Ascending aorta (tissue), 2 donors: ENCODE measurements at regions not wholly inside any gene's neighbourhood (a gene's known extent, or its start where the extent isn't known, plus 50 kb on each side); places are given as distances from the start of the nearest gene placed in this dataset.

Source experiments
- DNase-seq, 2 donors: peaks; one replicate each; pipeline ENCODE4 v3.0.0-alpha.2; 2019; ENCODE audit warnings: low spot score in 2 of 2
- H3K27ac ChIP-seq, 2 donors: fragments of 200-600 bp; sonication (generic); one replicate each; pipeline ENCODE4 v1.5.1; 2016 to 2017; ENCODE audit warnings: mild to moderate bottlenecking in 1 of 2
- H3K27me3 ChIP-seq: fragments of 200-600 bp; sonication (generic); one replicate; pipeline ENCODE4 v1.5.1; 2017
- H3K36me3 ChIP-seq, 2 donors: fragments of 200-600 bp; sonication (generic); one replicate each; pipeline ENCODE4 v1.5.1; 2016
- H3K4me1 ChIP-seq, 2 donors: fragments of 200-600 bp; sonication (generic); one replicate each; pipeline ENCODE4 v1.5.1; 2016 to 2017; ENCODE audit warnings: mild to moderate bottlenecking in 1 of 2
- H3K4me3 ChIP-seq, 2 donors: fragments of 200-600 bp; sonication (generic); one replicate each; pipeline ENCODE4 v1.5.1; 2016 to 2017; ENCODE audit warnings: mild to moderate bottlenecking in 1 of 2
- H3K9me3 ChIP-seq, 2 donors: fragments of 200-600 bp; sonication (generic); one replicate each; pipeline ENCODE4 v1.5.1; 2016
- intact Hi-C: fragments of 100-400 bp; cut with DNase I; formaldehyde crosslinking; loops from one replicate; pipeline ENCODE4 v1.15.1; 2023
- TF ChIP-seq, protein P1 (sequence below), 3 experiments: fragments of 200-600 bp in 2 of 3; fragments of 450-650 bp in 1 of 3; sonication (generic) in 2 of 3; IDR thresholded peaks; one replicate each; pipeline ENCODE4 v1.5.1; 2016 to 2019; ENCODE audit warnings: antibody characterized with exemption in 3 of 3, mild to moderate bottlenecking in 1 of 3, moderate library complexity in 1 of 3

DNA sequence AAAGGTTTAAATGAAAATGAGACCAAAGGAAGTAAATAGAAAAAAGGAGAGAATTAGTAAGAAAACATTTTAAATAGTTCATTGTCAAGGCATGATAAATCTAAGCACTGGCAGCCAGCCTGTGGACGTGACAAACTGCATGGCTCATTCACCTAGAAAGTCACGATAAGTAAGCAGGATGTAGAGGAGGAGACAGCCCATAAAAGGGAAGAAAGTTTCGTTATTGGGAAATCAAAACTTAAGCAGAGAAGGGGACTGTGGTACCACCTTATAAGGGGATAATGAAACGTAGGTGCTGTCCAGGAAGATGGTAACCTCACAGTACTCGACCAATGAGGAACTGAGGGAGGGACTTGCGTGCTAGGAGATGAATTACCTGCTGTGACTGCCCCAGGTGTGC lies 494.5 kb upstream of the GRAMD2B start:
- Histone ChIP-seq H3K4me3 (no peak overlapping the region), H3K4me1 (no peaks in the 10 kb centered on the region), H3K9me3 (peaks cover 0 to 4% of the 10 kb centered on the region in 2 donors), H3K36me3 (no peaks in the 10 kb centered on the region), H3K27ac (no peak overlapping the region), H3K27me3 (no peaks in the 10 kb centered on the region)
- TF ChIP-seq, protein P1, sequence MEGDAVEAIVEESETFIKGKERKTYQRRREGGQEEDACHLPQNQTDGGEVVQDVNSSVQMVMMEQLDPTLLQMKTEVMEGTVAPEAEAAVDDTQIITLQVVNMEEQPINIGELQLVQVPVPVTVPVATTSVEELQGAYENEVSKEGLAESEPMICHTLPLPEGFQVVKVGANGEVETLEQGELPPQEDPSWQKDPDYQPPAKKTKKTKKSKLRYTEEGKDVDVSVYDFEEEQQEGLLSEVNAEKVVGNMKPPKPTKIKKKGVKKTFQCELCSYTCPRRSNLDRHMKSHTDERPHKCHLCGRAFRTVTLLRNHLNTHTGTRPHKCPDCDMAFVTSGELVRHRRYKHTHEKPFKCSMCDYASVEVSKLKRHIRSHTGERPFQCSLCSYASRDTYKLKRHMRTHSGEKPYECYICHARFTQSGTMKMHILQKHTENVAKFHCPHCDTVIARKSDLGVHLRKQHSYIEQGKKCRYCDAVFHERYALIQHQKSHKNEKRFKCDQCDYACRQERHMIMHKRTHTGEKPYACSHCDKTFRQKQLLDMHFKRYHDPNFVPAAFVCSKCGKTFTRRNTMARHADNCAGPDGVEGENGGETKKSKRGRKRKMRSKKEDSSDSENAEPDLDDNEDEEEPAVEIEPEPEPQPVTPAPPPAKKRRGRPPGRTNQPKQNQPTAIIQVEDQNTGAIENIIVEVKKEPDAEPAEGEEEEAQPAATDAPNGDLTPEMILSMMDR (IDR thresholded peaks at IDR 0.05): no peak
- intact Hi-C loops: no loop called here
- no peak for DNase-seq

DNA sequence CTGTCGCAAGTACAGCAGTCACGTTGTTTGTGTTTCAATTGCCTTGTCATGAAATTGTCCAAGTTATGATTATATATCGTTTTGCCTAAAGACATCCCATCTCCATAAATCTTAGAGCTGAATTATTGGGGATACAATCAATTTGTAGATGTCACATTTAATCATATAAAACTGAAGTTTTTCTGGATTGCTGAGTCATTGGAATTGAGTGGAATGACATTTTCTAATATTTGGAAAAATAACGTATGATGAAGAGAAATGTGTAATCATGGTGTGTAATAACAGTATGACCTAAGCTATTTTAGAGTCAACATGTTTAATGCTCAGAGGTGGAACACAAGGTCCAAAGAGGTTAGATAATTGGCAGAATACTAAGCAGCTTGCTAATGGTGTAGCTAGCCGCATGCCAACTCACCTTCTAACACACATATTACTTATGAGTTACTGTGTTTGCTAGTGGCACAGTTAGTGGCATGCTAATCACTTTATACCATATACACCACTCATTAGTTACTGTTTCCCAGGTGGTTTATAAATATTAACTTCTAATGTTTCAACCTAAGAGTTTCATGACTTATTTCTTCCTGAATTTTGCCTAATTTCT lies 473.1 kb upstream of the GRAMD2B start:
- H3K27me3 ChIP-seq: no peaks in the 10 kb centered on the region
- intact Hi-C loops: no loop called here
- H3K27ac ChIP-seq: no peak overlapping the region
- no peak overlapping the region for H3K4me3 ChIP-seq
- TF ChIP-seq, protein P1 (IDR thresholded peaks at IDR 0.05): no peak
- no peak for DNase-seq
- no peaks in the 10 kb centered on the region for H3K9me3 ChIP-seq
- no peaks in the 10 kb centered on the region for H3K4me1 ChIP-seq
- H3K36me3 ChIP-seq: no peaks in the 10 kb centered on the region

DNA sequence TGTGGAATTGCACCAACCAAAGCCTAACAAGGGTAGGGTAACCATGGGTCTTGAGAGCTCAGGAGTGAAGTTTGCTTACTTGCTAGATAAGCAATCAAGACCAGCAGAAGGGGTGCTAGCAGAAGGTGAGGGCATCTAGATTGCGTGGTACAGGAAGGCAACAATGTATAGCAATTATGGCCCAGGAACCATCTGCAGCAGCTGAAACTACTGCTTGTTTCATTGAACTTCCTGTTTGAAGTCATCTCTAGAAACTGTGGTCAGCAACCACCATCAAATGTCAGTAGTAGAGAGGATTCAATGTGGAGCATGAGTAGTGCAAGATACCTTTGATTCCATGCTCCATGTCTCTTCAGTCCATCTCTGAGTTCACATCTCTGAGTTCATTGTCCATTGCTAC lies 462.1 kb upstream of the GRAMD2B start:
- H3K4me3 ChIP-seq: no peak overlapping the region
- H3K27me3 ChIP-seq: no peaks in the 10 kb centered on the region
- H3K36me3 ChIP-seq: no peaks in the 10 kb centered on the region
- intact Hi-C loops: no loop called here
- DNase-seq: no peak
- no peak overlapping the region for H3K27ac ChIP-seq
- H3K4me1 ChIP-seq: no peaks in the 10 kb centered on the region
- H3K9me3 ChIP-seq: no peaks in the 10 kb centered on the region
- TF ChIP-seq, protein P1 (IDR thresholded peaks at IDR 0.05): no peak

DNA sequence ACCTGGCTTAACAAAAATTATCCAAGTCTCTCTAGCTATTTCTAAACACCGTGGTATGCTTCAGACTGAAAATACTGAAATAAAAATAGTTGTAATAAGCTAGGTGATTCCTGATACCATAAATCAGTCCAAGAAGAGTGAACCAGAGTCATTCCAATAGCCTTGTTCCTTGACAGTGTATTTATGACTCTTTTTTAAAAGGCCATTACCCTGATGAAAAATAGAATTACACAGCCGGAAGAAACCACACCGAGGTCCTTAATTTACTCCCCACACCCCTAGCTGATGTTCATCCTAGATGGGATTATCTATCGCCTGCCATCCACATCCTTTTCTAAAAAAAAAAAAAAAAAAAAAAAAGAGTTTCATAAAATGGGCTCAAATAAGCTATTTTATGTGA lies 457.6 kb upstream of the GRAMD2B start:
- intact Hi-C loops: no loop called here
- DNase-seq: no peak
- Histone ChIP-seq H3K9me3 (no peaks in the 10 kb centered on the region), H3K4me1 (no peaks in the 10 kb centered on the region), H3K27me3 (no peaks in the 10 kb centered on the region), H3K27ac (no peak overlapping the region), H3K36me3 (no peaks in the 10 kb centered on the region), H3K4me3 (no peak overlapping the region)
- TF ChIP-seq, protein P1 (IDR thresholded peaks at IDR 0.05): no peak

DNA sequence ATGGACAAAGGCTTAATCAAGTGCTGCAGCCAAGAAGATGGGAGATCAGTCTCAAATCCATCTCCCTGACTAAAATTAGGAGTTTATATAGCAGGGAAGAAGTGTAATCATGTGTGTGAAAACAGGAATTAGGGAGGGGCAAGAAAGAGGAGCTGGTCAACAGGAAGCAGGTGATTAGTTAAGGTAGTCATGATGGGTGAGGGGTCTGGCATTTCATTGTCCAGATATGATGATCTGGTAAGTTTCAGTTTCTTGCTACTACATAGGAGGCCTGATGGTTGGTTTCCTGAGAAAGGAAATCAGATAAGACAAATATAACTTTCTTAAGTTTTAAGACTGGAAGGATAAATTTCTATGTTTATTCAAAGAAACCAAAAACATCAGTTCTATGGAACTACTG lies 455.6 kb upstream of the GRAMD2B start:
- Histone ChIP-seq H3K27me3 (no peaks in the 10 kb centered on the region), H3K4me3 (no peak overlapping the region), H3K27ac (no peak overlapping the region), H3K9me3 (no peaks in the 10 kb centered on the region), H3K36me3 (no peaks in the 10 kb centered on the region), H3K4me1 (no peaks in the 10 kb centered on the region)
- TF ChIP-seq, protein P1 (IDR thresholded peaks at IDR 0.05): no peak
- intact Hi-C loops: no loop called here
- DNase-seq: no peak
